ENCODE measurements at regions not wholly inside any gene's neighbourhood (a gene's known extent, or its start where the extent isn't known, plus 50 kb on each side); places are given as distances from the start of the nearest gene placed in this dataset.

DNA sequence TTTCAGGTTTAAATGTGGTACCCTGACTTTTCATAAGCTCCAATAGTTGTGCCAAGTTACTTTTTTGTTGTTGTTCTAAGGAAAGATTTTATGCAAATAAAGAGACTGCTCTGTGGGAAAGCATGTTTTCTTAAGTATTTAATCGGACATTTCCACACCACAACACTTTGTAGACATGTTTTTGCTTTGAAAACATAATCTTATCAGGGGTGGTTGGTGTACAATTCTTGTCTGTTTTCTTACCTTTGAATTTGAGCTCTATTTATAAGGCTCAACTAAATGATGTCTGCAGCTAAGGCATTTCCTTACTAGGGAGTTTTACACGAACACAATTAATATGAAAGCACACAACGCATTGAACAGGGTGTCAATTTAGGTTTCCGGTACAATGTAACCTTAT, 81.5 kb upstream of the CDIN1 start:
- no peak for TF ChIP-seq GTF2F1 (IDR thresholded peaks at IDR 0.05; ENCODE audit: low read depth, low read length)
- no peak for TF ChIP-seq CC2D1A (IDR thresholded peaks at IDR 0.05)
- no peak for TF ChIP-seq JUNB (CRISPR knock-in tag; conservative IDR thresholded peaks at IDR 0.05)
- no peak for TF ChIP-seq MAZ (CRISPR knock-in tag; conservative IDR thresholded peaks at IDR 0.05 in 1 of 2, IDR thresholded peaks at IDR 0.05 in 1 of 2)
- TF ChIP-seq, protein P1, sequence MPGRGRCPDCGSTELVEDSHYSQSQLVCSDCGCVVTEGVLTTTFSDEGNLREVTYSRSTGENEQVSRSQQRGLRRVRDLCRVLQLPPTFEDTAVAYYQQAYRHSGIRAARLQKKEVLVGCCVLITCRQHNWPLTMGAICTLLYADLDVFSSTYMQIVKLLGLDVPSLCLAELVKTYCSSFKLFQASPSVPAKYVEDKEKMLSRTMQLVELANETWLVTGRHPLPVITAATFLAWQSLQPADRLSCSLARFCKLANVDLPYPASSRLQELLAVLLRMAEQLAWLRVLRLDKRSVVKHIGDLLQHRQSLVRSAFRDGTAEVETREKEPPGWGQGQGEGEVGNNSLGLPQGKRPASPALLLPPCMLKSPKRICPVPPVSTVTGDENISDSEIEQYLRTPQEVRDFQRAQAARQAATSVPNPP (IDR thresholded peaks at IDR 0.05; ENCODE audit: borderline replicate concordance, insufficient read depth, insufficient read length) = no peak
- TF ChIP-seq ETV6 (IDR thresholded peaks at IDR 0.05; ENCODE audit: borderline replicate concordance in 1 of 2, low read depth in 2 of 2, low read length in 1 of 2) = no peak
- no peak for TF ChIP-seq ETV6 (CRISPR knock-in tag; IDR thresholded peaks at IDR 0.05; ENCODE audit: borderline replicate concordance)
